PFSK-1 (cell line): ENCODE measurements at regions not wholly inside any gene's neighbourhood (a gene's known extent, or its start where the extent isn't known, plus 50 kb on each side); places are given as distances from the start of the nearest gene placed in this dataset.

ENCODE experiments used
- FOXP2 ChIP-seq: optimal IDR thresholded peaks from 2 replicates; pipeline ENCODE3; 2011; ENCODE audit warnings: borderline replicate concordance, control low read depth, inconsistent platforms; ENCODE audit not compliant: insufficient read depth; ENCODE audit errors: extremely low read length, extremely low read depth
- POLR2AphosphoS5 ChIP-seq: IDR thresholded peaks from 2 replicates; pipeline ENCODE4 v1.6.1; 2012; ENCODE audit warnings: low read depth, mild to moderate bottlenecking, control low read depth, low read length, moderate library complexity
- REST ChIP-seq, 2 experiments: IDR thresholded peaks; 2 replicates each; pipeline versions ENCODE4 v1.6.1 to v1.8.0; 2011 to 2012; ENCODE audit warnings: low read depth in 2 of 2, low read length in 2 of 2, control low read depth in 1 of 2, inconsistent platforms in 1 of 2, mild to moderate bottlenecking in 1 of 2, moderate library complexity in 1 of 2; ENCODE audit not compliant: insufficient read depth in 1 of 2
- SIN3A ChIP-seq: IDR thresholded peaks from 2 replicates; pipeline ENCODE4 v1.6.1; 2012; ENCODE audit warnings: mild to moderate bottlenecking, low read length, moderate library complexity, borderline replicate concordance; ENCODE audit not compliant: insufficient read depth
- TAF1 ChIP-seq: IDR thresholded peaks from 2 replicates; pipeline ENCODE4 v1.6.1; 2012; ENCODE audit warnings: low read length, control low read depth, borderline replicate concordance; ENCODE audit not compliant: insufficient read depth

GRCh38 chr5:154595662-154596061, 117.6 kb upstream of the HAND1 start:
- TF ChIP-seq TAF1: no peak
- TF ChIP-seq SIN3A: no peak
- TF ChIP-seq FOXP2: no peak
- TF ChIP-seq REST (IDR thresholded peaks at IDR 0.05; ENCODE audit: insufficient read depth in 1 of 2, low read depth in 2 of 2, low read length in 2 of 2): no peak
- TF ChIP-seq POLR2AphosphoS5: no peak

- TF ChIP-seq SIN3A (no peak), POLR2AphosphoS5 (no peak), FOXP2 (no peak), TAF1 (no peak), REST (IDR thresholded peaks at IDR 0.05; ENCODE audit: insufficient read depth in 1 of 2, low read depth in 2 of 2, low read length in 2 of 2) (no peak)
These were observed 115.8 kb upstream of the HAND1 start for GRCh38 chr5:154593796-154594195.

GRCh38 chr5:154593071-154593470, 115.0 kb upstream of the HAND1 start:
- TF ChIP-seq TAF1 (no peak), FOXP2 (no peak), REST (IDR thresholded peaks at IDR 0.05; ENCODE audit: insufficient read depth in 1 of 2, low read depth in 2 of 2, low read length in 2 of 2) (no peak), POLR2AphosphoS5 (no peak), SIN3A (no peak)

- TF ChIP-seq POLR2AphosphoS5 (no peak), REST (IDR thresholded peaks at IDR 0.05; ENCODE audit: insufficient read depth in 1 of 2, low read depth in 2 of 2, low read length in 2 of 2) (no peak)
These were observed 112.2 kb upstream of the HAND1 start for GRCh38 chr5:154590093-154590724.

GRCh38 chr5:154589511-154589910, 111.5 kb upstream of the HAND1 start:
- TF ChIP-seq POLR2AphosphoS5: no peak
- no peak for TF ChIP-seq FOXP2
- TF ChIP-seq REST (IDR thresholded peaks at IDR 0.05; ENCODE audit: insufficient read depth in 1 of 2, low read depth in 2 of 2, low read length in 2 of 2): no peak
- TF ChIP-seq TAF1: no peak
- TF ChIP-seq SIN3A: no peak
